ENCODE measurements at regions not wholly inside any gene's neighbourhood (a gene's known extent, or its start where the extent isn't known, plus 50 kb on each side); places are given as distances from the start of the nearest gene placed in this dataset.
"Not testable (repeated sequence)": the region's sequence is repeated elsewhere in the genome, so short reads cannot be mapped to it uniquely, and the experiment has no call there.

GRCh38 chr2:133988316-133988891 lies 265.5 kb upstream of the MGAT5 start:
- no peak for DNase-seq

GRCh38 chr2:133991606-133992168 lies 262.2 kb upstream of the MGAT5 start:
- no peak for DNase-seq

GRCh38 chr2:133992454-133992853 lies 261.4 kb upstream of the MGAT5 start:
- DNase-seq = no peak

- no peak for DNase-seq
These were observed 260.7 kb upstream of the MGAT5 start for GRCh38 chr2:133993160-133993559.

- not testable (repeated sequence) for DNase-seq
These were observed 255.1 kb upstream of the MGAT5 start for GRCh38 chr2:133998726-133999125.

- DNase-seq = no peak
These were observed 251.5 kb upstream of the MGAT5 start for GRCh38 chr2:134002391-134002790.

- no peak for DNase-seq
These were observed 251.0 kb upstream of the MGAT5 start for GRCh38 chr2:134002921-134003320.

GRCh38 chr2:134004467-134004866 lies 249.4 kb upstream of the MGAT5 start:
- DNase-seq = no peak

GRCh38 chr2:134008837-134009236 lies 245.0 kb upstream of the MGAT5 start:
- no peak for DNase-seq

GRCh38 chr2:134009440-134009839 lies 244.4 kb upstream of the MGAT5 start:
- no peak for DNase-seq

GRCh38 chr2:134009906-134010305 lies 244.0 kb upstream of the MGAT5 start:
- not testable (repeated sequence) for DNase-seq

- no peak for DNase-seq
These were observed 241.8 kb upstream of the MGAT5 start for GRCh38 chr2:134011936-134012586.

- no peak for DNase-seq
These were observed 239.5 kb upstream of the MGAT5 start for GRCh38 chr2:134014196-134014960.

GRCh38 chr2:134019871-134020270 lies 234.0 kb upstream of the MGAT5 start:
- no peak for DNase-seq

- DNase-seq = no peak
These were observed 233.3 kb upstream of the MGAT5 start for GRCh38 chr2:134020608-134021007.

GRCh38 chr2:134021830-134022524 lies 231.9 kb upstream of the MGAT5 start:
- DNase-seq = no peak

GRCh38 chr2:134023854-134024253 lies 230.0 kb upstream of the MGAT5 start:
- DNase-seq = no peak

- no peak for DNase-seq
These were observed 225.9 kb upstream of the MGAT5 start for GRCh38 chr2:134027980-134028379.

- DNase-seq = no peak
These were observed 224.5 kb upstream of the MGAT5 start for GRCh38 chr2:134029418-134029817.

- no peak for DNase-seq
These were observed 222.3 kb upstream of the MGAT5 start for GRCh38 chr2:134031539-134031938.

- DNase-seq = no peak
These were observed 218.1 kb upstream of the MGAT5 start for GRCh38 chr2:134035605-134036370.

GRCh38 chr2:134039912-134040581 lies 213.8 kb upstream of the MGAT5 start:
- no peak for DNase-seq

Data from CD4-positive, alpha-beta T cell treated with Interferon gamma for 1 hour (primary cell).